Peyer's patch (tissue), 4 donors: ENCODE measurements at regions not wholly inside any gene's neighbourhood (a gene's known extent, or its start where the extent isn't known, plus 50 kb on each side); places are given as distances from the start of the nearest gene placed in this dataset.

Source experiments
- DNase-seq, 3 donors: peaks; one replicate each; pipeline ENCODE4 v3.0.0-alpha.2; 2017 to 2019
- H3K27ac ChIP-seq, 4 donors: fragments of 200-600 bp; sonication (generic); one replicate each; pipeline ENCODE4 v1.5.1; 2016 to 2019
- H3K27me3 ChIP-seq, 2 donors: fragments of 200-600 bp; sonication (generic); one replicate each; pipeline ENCODE4 v1.5.1; 2019
- H3K36me3 ChIP-seq, 3 donors: fragments of 200-600 bp; sonication (generic); one replicate each; pipeline ENCODE4 v1.5.1; 2016 to 2019
- H3K4me1 ChIP-seq, 4 donors: fragments of 200-600 bp; sonication (generic); one replicate each; pipeline ENCODE4 v1.5.1; 2016 to 2019
- H3K4me3 ChIP-seq, 4 donors: fragments of 200-600 bp; sonication (generic); 1 replicate in 3 of 4; 2 replicates in 1 of 4; pipeline ENCODE4 v1.5.1; 2016 to 2019; ENCODE audit warnings: mild to moderate bottlenecking in 1 of 4
- H3K9me3 ChIP-seq, 4 donors: fragments of 200-600 bp; sonication (generic); one replicate each; pipeline ENCODE4 v1.5.1; 2016 to 2019; ENCODE audit warnings: mild to moderate bottlenecking in 1 of 4
- CTCF ChIP-seq, 6 experiments: fragments of 450-650 bp in 4 of 6; fragments of 200-600 bp in 2 of 6; sonication (generic) in 1 of 6; IDR thresholded peaks; one replicate each; pipeline ENCODE4 v1.5.1; 2017 to 2019; ENCODE audit warnings: antibody characterized with exemption in 6 of 6, mild to moderate bottlenecking in 3 of 6, moderate library complexity in 1 of 6
- POLR2A ChIP-seq, 2 donors: fragments of 450-650 bp; IDR thresholded peaks; one replicate each; pipeline ENCODE4 v1.5.1; 2017; ENCODE audit warnings: antibody characterized with exemption in 2 of 2, mild to moderate bottlenecking in 2 of 2, moderate library complexity in 2 of 2

GRCh38 chr4:84327526-84327925 is 171.6 kb downstream of the NKX6-1 start:
- TF ChIP-seq CTCF (IDR thresholded peaks at IDR 0.05) (no peak), POLR2A (IDR thresholded peaks at IDR 0.05) (no peak)
- H3K4me3 ChIP-seq, result no peak overlapping the region

DNA sequence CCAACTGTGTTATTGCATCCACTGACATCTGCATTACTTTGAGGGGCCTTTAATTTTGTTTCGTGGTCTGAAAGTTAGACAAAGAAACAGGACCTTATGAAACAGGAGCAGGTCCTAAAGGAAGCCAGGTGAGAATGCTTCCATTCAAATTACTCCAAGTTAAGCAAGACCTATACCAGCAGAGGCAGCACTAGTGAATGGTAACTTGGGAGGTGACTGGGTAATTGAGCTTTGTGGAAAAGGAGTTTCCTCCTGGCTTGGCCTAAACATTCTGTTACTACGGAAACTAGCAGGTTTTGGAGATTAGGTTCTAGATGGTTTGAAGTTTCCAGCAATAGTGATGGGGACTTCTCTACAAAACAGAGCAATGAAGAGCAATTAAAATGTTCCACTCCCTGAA is 173.5 kb downstream of the NKX6-1 start:
- Histone ChIP-seq H3K36me3 (no peaks in the 10 kb centered on the region), H3K27me3 (no peaks in the 10 kb centered on the region), H3K4me1 (no peaks in the 10 kb centered on the region), H3K4me3 (no peak overlapping the region), H3K9me3 (no peaks in the 10 kb centered on the region), H3K27ac (no peak overlapping the region)
- TF ChIP-seq POLR2A (IDR thresholded peaks at IDR 0.05) (no peak), CTCF (IDR thresholded peaks at IDR 0.05) (no peak)
- DNase-seq, result no peak

More at GRCh38 chr4:84327526-84327925, 171.6 kb downstream of the NKX6-1 start:
- Histone ChIP-seq H3K27me3 (no peaks in the 10 kb centered on the region), H3K4me1 (no peaks in the 10 kb centered on the region), H3K36me3 (no peaks in the 10 kb centered on the region), H3K27ac (no peak overlapping the region), H3K9me3 (no peaks in the 10 kb centered on the region)
- no peak for DNase-seq

DNA sequence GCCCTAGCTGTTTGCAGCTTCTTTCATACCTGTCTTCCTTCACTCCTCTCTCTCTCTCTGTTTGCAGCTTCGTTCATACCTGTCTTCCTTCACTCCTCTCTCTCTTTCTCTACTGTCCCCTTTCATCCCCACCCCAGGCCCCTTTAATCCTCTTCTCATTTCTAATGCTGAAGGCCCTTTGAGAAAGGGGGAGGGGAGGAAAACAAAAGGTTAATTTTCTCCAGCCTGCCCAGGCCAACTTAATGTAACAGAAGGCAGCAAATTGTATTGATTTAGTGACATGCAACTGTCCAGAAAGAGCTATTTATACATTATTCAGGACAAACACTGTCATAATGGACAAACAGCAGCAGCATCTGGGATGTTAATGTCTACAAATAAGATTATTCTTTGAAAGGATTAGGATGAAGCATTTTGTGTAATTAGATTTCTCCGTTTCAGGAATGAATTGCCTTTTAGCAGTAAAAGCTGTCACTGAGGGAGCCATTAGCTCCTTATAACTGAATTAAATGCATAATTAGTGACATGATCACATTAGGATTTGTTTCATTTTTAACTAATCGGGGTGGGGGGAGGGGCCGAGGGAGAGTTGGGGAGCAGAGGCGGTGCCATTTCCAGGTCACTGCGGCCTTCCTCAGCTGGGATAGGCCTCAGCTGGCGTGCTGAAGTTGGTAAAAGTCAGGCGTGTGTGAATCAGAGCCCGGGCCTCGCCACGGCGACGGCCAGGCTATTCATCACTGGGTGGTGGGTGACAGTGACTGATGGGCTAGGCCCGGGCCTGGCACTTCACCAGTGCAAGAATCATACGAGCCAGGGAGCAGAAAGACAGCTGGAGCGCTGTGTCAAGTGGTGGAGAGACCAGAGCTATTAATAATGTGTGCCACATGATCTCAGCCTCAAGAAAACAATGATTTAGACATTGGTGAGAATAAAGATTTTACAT is 174.5 kb downstream of the NKX6-1 start:
- H3K27ac ChIP-seq, result no peak overlapping the region
- no peaks in the 10 kb centered on the region for H3K36me3 ChIP-seq
- no peaks in the 10 kb centered on the region for H3K27me3 ChIP-seq
- no peak for DNase-seq
- TF ChIP-seq POLR2A (IDR thresholded peaks at IDR 0.05) (no peak), CTCF (IDR thresholded peaks at IDR 0.05) (no peak)
- H3K4me1 ChIP-seq, result no peaks in the 10 kb centered on the region
- no peaks in the 10 kb centered on the region for H3K9me3 ChIP-seq
- no peak overlapping the region for H3K4me3 ChIP-seq

DNA sequence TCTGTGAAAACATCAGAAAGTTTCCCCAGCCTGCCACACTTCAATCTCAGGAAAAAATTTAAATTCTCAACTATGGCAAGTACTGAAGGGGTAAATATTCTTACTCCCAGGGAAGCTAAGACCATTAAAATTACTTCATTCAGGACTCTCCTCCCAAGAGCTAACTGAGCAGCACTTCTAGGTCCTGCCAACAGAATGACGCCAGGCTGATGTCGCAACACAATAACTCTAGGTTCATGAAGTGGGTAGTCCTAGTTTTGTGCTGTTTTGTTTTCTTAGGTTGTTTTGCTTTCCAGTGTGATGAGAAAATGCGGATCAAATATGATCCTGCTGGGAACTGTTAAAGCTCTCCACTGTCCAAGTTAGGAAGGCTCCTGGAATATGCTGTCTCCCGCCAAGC is 180.0 kb downstream of the NKX6-1 start:
- DNase-seq, result peak in 1 of 3 donors; percentile 50
- no peak overlapping the region for H3K27ac ChIP-seq
- no peak for TF ChIP-seq CTCF (IDR thresholded peaks at IDR 0.05)
- TF ChIP-seq POLR2A (IDR thresholded peaks at IDR 0.05), result no peak
- no peaks in the 10 kb centered on the region for H3K27me3 ChIP-seq
- no peak overlapping the region for H3K4me3 ChIP-seq
- no peaks in the 10 kb centered on the region for H3K4me1 ChIP-seq
- no peaks in the 10 kb centered on the region for H3K9me3 ChIP-seq
- H3K36me3 ChIP-seq, result no peaks in the 10 kb centered on the region

- Histone ChIP-seq H3K9me3 (no peaks in the 10 kb centered on the region), H3K36me3 (no peaks in the 10 kb centered on the region), H3K4me1 (no peaks in the 10 kb centered on the region), H3K27ac (no peak overlapping the region), H3K27me3 (no peaks in the 10 kb centered on the region), H3K4me3 (no peak overlapping the region)
- DNase-seq, result no peak
- TF ChIP-seq CTCF (IDR thresholded peaks at IDR 0.05) (no peak), POLR2A (IDR thresholded peaks at IDR 0.05) (no peak)
These were observed 181.6 kb downstream of the NKX6-1 start for GRCh38 chr4:84317513-84317912.
